Effector memory CD4-positive, alpha-beta T cell (primary cell): ENCODE measurements at regions not wholly inside any gene's neighbourhood (a gene's known extent, or its start where the extent isn't known, plus 50 kb on each side); places are given as distances from the start of the nearest gene placed in this dataset.

Experiments
- DNase-seq, 3 donors: peaks; one replicate each; pipeline ENCODE4 v3.0.0-alpha.2; 2020
- H3K27ac ChIP-seq: 2 replicates; pipeline ENCODE4 v1.7.0; 2013; ENCODE audit warnings: mild to moderate bottlenecking, low read length, moderate library complexity; ENCODE audit not compliant: insufficient read depth, poor library complexity, severe bottlenecking
- H3K27me3 ChIP-seq: replicated peaks from 2 replicates; pipeline ENCODE4 v1.7.0; 2013; ENCODE audit warnings: mild to moderate bottlenecking, low read length; ENCODE audit not compliant: insufficient read depth, control insufficient read depth, poor library complexity, severe bottlenecking
- H3K36me3 ChIP-seq: 2 replicates; pipeline ENCODE4 v1.7.0; 2013; ENCODE audit warnings: mild to moderate bottlenecking, low read length, moderate library complexity; ENCODE audit not compliant: control insufficient read depth, insufficient read depth
- H3K4me1 ChIP-seq: 2 replicates; pipeline ENCODE4 v1.7.0; 2013; ENCODE audit warnings: low read length, mild to moderate bottlenecking; ENCODE audit not compliant: control insufficient read depth, insufficient read depth, poor library complexity, severe bottlenecking
- H3K4me3 ChIP-seq: 2 replicates; pipeline ENCODE4 v1.7.0; 2013; ENCODE audit warnings: low read length, low read depth, mild to moderate bottlenecking; ENCODE audit not compliant: insufficient read depth, poor library complexity, severe bottlenecking
- H3K9me3 ChIP-seq: 2 replicates; pipeline ENCODE4 v1.7.0; 2013; ENCODE audit warnings: mild to moderate bottlenecking, low read length, moderate library complexity; ENCODE audit not compliant: control insufficient read depth

GRCh38 chr10:78812571-78813318, 256.0 kb upstream of the ZMIZ1 start:
- Histone ChIP-seq H3K4me3 (no peak overlapping the region), H3K4me1 (no peaks in the 10 kb centered on the region), H3K27me3 (no peaks in the 10 kb centered on the region), H3K36me3 (no peaks in the 10 kb centered on the region), H3K27ac (no peak overlapping the region), H3K9me3 (no peaks in the 10 kb centered on the region)
- no peak for DNase-seq

GRCh38 chr10:78813526-78813925, 255.2 kb upstream of the ZMIZ1 start:
- Histone ChIP-seq H3K27ac (no peak overlapping the region), H3K4me1 (no peaks in the 10 kb centered on the region), H3K9me3 (no peaks in the 10 kb centered on the region), H3K4me3 (no peak overlapping the region), H3K36me3 (no peaks in the 10 kb centered on the region), H3K27me3 (no peaks in the 10 kb centered on the region)
- no peak for DNase-seq

- Histone ChIP-seq H3K36me3 (no peaks in the 10 kb centered on the region), H3K9me3 (no peaks in the 10 kb centered on the region), H3K4me3 (no peak overlapping the region), H3K27ac (no peak overlapping the region), H3K4me1 (no peaks in the 10 kb centered on the region), H3K27me3 (no peaks in the 10 kb centered on the region)
- no peak for DNase-seq
These were observed 254.8 kb upstream of the ZMIZ1 start for GRCh38 chr10:78813998-78814399.

- no peaks in the 10 kb centered on the region for H3K4me1 ChIP-seq
- no peak overlapping the region for H3K27ac ChIP-seq
- H3K27me3 ChIP-seq: no peaks in the 10 kb centered on the region
- no peaks in the 10 kb centered on the region for H3K36me3 ChIP-seq
- H3K4me3 ChIP-seq: no peak overlapping the region
- no peak for DNase-seq
- no peaks in the 10 kb centered on the region for H3K9me3 ChIP-seq
These were observed 254.4 kb upstream of the ZMIZ1 start for GRCh38 chr10:78814407-78814806.

GRCh38 chr10:78815702-78816334, 252.9 kb upstream of the ZMIZ1 start:
- no peak for DNase-seq
- H3K4me1 ChIP-seq: no peaks in the 10 kb centered on the region
- H3K9me3 ChIP-seq: no peaks in the 10 kb centered on the region
- H3K27ac ChIP-seq: no peak overlapping the region
- H3K36me3 ChIP-seq: no peaks in the 10 kb centered on the region
- no peak overlapping the region for H3K4me3 ChIP-seq
- H3K27me3 ChIP-seq: no peaks in the 10 kb centered on the region

GRCh38 chr10:78817361-78817760, 251.4 kb upstream of the ZMIZ1 start:
- no peaks in the 10 kb centered on the region for H3K27me3 ChIP-seq
- no peaks in the 10 kb centered on the region for H3K4me1 ChIP-seq
- no peaks in the 10 kb centered on the region for H3K9me3 ChIP-seq
- DNase-seq: no peak
- H3K36me3 ChIP-seq: no peaks in the 10 kb centered on the region
- H3K4me3 ChIP-seq: no peak overlapping the region
- H3K27ac ChIP-seq: no peak overlapping the region

- Histone ChIP-seq H3K9me3 (no peaks in the 10 kb centered on the region), H3K36me3 (no peaks in the 10 kb centered on the region), H3K4me3 (no peak overlapping the region), H3K27ac (no peak overlapping the region), H3K4me1 (no peaks in the 10 kb centered on the region), H3K27me3 (no peaks in the 10 kb centered on the region)
- no peak for DNase-seq
These were observed 251.0 kb upstream of the ZMIZ1 start for GRCh38 chr10:78817804-78818203.

GRCh38 chr10:78819361-78820006, 249.3 kb upstream of the ZMIZ1 start:
- Histone ChIP-seq H3K4me3 (no peak overlapping the region), H3K9me3 (no peaks in the 10 kb centered on the region), H3K27me3 (no peaks in the 10 kb centered on the region), H3K36me3 (no peaks in the 10 kb centered on the region), H3K4me1 (no peaks in the 10 kb centered on the region), H3K27ac (no peak overlapping the region)
- no peak for DNase-seq

- no peak for DNase-seq
- Histone ChIP-seq H3K9me3 (no peaks in the 10 kb centered on the region), H3K27ac (no peak overlapping the region), H3K4me3 (no peak overlapping the region), H3K27me3 (no peaks in the 10 kb centered on the region), H3K36me3 (no peaks in the 10 kb centered on the region), H3K4me1 (no peaks in the 10 kb centered on the region)
These were observed 248.8 kb upstream of the ZMIZ1 start for GRCh38 chr10:78820007-78820362.

- H3K4me3 ChIP-seq: no peak overlapping the region
- no peak for DNase-seq
- H3K9me3 ChIP-seq: no peaks in the 10 kb centered on the region
- H3K27ac ChIP-seq: no peak overlapping the region
- H3K27me3 ChIP-seq: no peaks in the 10 kb centered on the region
- H3K4me1 ChIP-seq: no peaks in the 10 kb centered on the region
- no peaks in the 10 kb centered on the region for H3K36me3 ChIP-seq
These were observed 247.7 kb upstream of the ZMIZ1 start for GRCh38 chr10:78821052-78821451.
